Transverse colon (tissue), 4 donors: ENCODE measurements at regions not wholly inside any gene's neighbourhood (a gene's known extent, or its start where the extent isn't known, plus 50 kb on each side); places are given as distances from the start of the nearest gene placed in this dataset.

ENCODE experiments used
- DNase-seq: peaks from one replicate; pipeline ENCODE4 v3.0.0-alpha.2; 2019
- H3K27ac ChIP-seq, 4 donors: fragments of 200-600 bp; sonication (generic); 2 replicates each; pipeline ENCODE4 v1.5.1; 2016 to 2018; ENCODE audit warnings: inconsistent platforms in 4 of 4
- H3K27me3 ChIP-seq: fragments of 200-600 bp; sonication (generic); 2 replicates; pipeline ENCODE4 v1.5.1; 2017; ENCODE audit warnings: inconsistent platforms
- H3K36me3 ChIP-seq, 4 donors: fragments of 200-600 bp; sonication (generic); 2 replicates each; pipeline ENCODE4 v1.5.1; 2017 to 2019; ENCODE audit warnings: inconsistent platforms in 4 of 4
- H3K4me1 ChIP-seq, 4 donors: fragments of 200-600 bp; sonication (generic); 2 replicates each; pipeline ENCODE4 v1.5.1; 2017 to 2020; ENCODE audit warnings: inconsistent platforms in 4 of 4
- H3K4me3 ChIP-seq, 4 donors: fragments of 200-600 bp; sonication (generic); 1 replicate in 1 of 4; 2 replicates in 3 of 4; pipeline versions ENCODE4 v1.5.1 to v1.6.1; 2017 to 2019; ENCODE audit warnings: inconsistent platforms in 4 of 4
- H3K9me3 ChIP-seq, 2 donors: fragments of 200-600 bp; sonication (generic); 2 replicates each; pipeline ENCODE4 v1.5.1; 2017 to 2019; ENCODE audit warnings: inconsistent platforms in 2 of 2
- CTCF ChIP-seq, 5 experiments: fragments of 200-600 bp in 3 of 5; fragments of 450-650 bp in 2 of 5; sonication (generic) in 3 of 5; IDR thresholded peaks; 1 replicate in 2 of 5; 2 replicates in 3 of 5; pipeline ENCODE4 v1.5.1; 2016 to 2017; ENCODE audit warnings: antibody characterized with exemption in 5 of 5, inconsistent platforms in 3 of 5, mild to moderate bottlenecking in 2 of 5, moderate library complexity in 1 of 5
- EP300 ChIP-seq: sonication (generic); formaldehyde crosslinking; IDR thresholded peaks from one replicate; pipeline ENCODE4 v1.6.1; 2017; ENCODE audit warnings: antibody characterized with exemption, low read depth
- POLR2A ChIP-seq: fragments of 450-650 bp; IDR thresholded peaks from one replicate; pipeline ENCODE4 v1.6.1; 2016; ENCODE audit warnings: antibody characterized with exemption, mild to moderate bottlenecking, moderate library complexity
- POLR2AphosphoS5 ChIP-seq, 3 donors: sonication (generic); formaldehyde crosslinking; IDR thresholded peaks; one replicate each; pipeline ENCODE4 v1.6.1; 2016; ENCODE audit warnings: antibody characterized with exemption in 3 of 3
- WGBS, 2 donors: methylation state at CpG; one replicate each; pipeline ENCODE4 v1.1.5; 2018; ENCODE audit warnings: low coverage in 1 of 2; 5-methylcytosine and 5-hydroxymethylcytosine counted together
- in situ Hi-C, 4 donors: fragments of 200-750 bp; cut with MboI; loops; one replicate each; pipeline versions ENCODE4 v1.15.0 to v1.15.1; 2017; ENCODE audit warnings: low sequenced_read_pairs in 3 of 4, low pct_ligation_motif_present in 1 of 4, low pct_unique_long_range_greater_than_20kb in 1 of 4
- intact Hi-C: fragments of 100-400 bp; cut with DNase I; formaldehyde crosslinking; loops from one replicate; pipeline ENCODE4 v1.15.1; 2023; ENCODE audit warnings: low total_unique reads

DNA sequence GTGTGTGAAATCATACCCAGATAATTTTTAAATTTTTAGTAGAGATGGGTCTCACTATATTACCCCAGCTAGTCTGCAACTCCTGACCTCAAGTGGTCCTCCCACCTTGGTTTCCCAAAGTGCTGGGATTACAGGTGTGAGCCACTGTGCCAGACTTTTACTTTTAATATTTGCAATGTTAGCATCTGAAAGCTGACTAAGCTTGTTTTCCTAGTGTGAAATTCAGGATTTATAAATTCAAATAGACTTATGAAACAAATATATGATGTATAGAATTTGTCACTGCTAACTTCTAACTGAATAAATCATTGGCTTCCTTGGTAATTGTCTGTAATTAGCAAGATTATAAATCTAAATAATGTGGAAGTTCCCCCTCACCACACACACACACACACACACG, 58.8 kb upstream of the SLC22A23 start:
- intact Hi-C loops: loop anchor here (10.0 kb wide), 1 partner anchor 79 kb away; no protein-coding TSS in a partner anchor
- peaks cover 0 to 14% (median 6%) of the 10 kb centered on the region in 4 donors for H3K4me1 ChIP-seq
- TF ChIP-seq POLR2AphosphoS5 (IDR thresholded peaks at IDR 0.05): no peak
- no peak for TF ChIP-seq CTCF (IDR thresholded peaks at IDR 0.05)
- no peak for TF ChIP-seq EP300
- TF ChIP-seq POLR2A: no peak

DNA sequence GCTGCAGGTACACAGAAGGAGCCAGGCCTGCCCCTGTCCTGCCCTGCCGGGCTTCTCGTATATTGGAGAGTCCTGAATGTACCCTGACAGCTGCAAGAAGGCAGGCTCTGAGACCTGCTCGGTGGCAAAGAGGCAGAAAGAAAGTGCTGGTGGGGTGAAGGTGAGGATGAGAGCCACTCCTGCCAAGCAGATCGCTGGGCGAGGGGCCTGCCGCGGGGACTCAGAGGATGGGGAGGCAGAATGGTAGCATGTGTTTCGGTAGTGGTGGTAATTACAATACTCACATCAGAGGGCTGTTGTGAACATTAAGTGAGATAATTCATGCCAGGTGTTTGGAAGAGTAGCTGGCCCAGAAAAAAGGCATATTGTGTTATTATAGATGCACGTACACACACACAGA, 56.6 kb upstream of the SLC22A23 start:
- in situ Hi-C loops (no loop called here), intact Hi-C loops (loop anchor here (10.0 kb wide), 1 partner anchor 81 kb away; no protein-coding TSS in a partner anchor)
- Histone ChIP-seq H3K4me1 (peaks cover 0 to 11% (median 5%) of the 10 kb centered on the region in 4 donors), H3K27me3 (no peaks in the 10 kb centered on the region), H3K4me3 (no peak overlapping the region), H3K36me3 (no peaks in the 10 kb centered on the region), H3K27ac (no peak overlapping the region), H3K9me3 (no peaks in the 10 kb centered on the region)
- DNase-seq: no peak
- no peak for TF ChIP-seq CTCF (IDR thresholded peaks at IDR 0.05)
- no peak for TF ChIP-seq EP300
- TF ChIP-seq POLR2AphosphoS5 (IDR thresholded peaks at IDR 0.05): no peak
- no peak for TF ChIP-seq POLR2A
- 91 to 95% methylated on average over 6 to 9 of the region's 9 CpGs for WGBS, 2 donors

More for the DNA sequence above, 58.8 kb upstream of the SLC22A23 start:
- in situ Hi-C loops: no loop called here
- Histone ChIP-seq H3K27ac (no peak overlapping the region), H3K9me3 (no peaks in the 10 kb centered on the region), H3K27me3 (no peaks in the 10 kb centered on the region), H3K4me3 (no peak overlapping the region), H3K36me3 (no peaks in the 10 kb centered on the region)
- DNase-seq: no peak
- WGBS, 2 donors: 56 to 78% methylated on average over 1 of the region's 1 CpG

DNA sequence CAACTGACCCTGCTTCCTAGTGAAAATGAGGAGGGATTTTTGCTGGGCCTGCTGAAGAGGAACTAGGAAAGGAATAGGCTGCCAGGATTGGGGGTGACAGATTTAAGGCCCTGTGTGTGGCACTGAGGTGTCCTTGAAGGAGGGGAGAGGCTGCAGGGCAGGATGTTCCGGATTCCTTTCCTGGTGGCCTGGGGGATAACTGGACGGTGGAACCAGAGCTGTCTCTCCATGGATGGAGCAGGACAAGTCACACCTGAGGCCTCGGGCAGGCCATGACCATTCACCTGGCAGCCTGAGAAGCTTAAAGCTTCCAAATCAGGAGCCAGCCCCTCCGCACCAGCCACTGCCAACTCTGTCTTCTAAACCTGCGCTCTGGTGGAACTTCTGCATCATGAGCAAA, 56.0 kb upstream of the SLC22A23 start:
- H3K9me3 ChIP-seq: no peaks in the 10 kb centered on the region
- intact Hi-C loops (loop anchor here (10.0 kb wide), 1 partner anchor 82 kb away; no protein-coding TSS in a partner anchor), in situ Hi-C loops (no loop called here)
- no peak overlapping the region for H3K27ac ChIP-seq
- no peak for DNase-seq
- peaks cover 0 to 6% (median 2%) of the 10 kb centered on the region in 4 donors for H3K4me1 ChIP-seq
- no peak overlapping the region for H3K4me3 ChIP-seq
- 95% methylated on average over 5 of the region's 5 CpGs; no CpG with 5 or more reads in 1 of the 2 donors for WGBS, 2 donors
- TF ChIP-seq CTCF (IDR thresholded peaks at IDR 0.05): no peak
- no peak for TF ChIP-seq POLR2AphosphoS5 (IDR thresholded peaks at IDR 0.05)
- no peak for TF ChIP-seq EP300
- TF ChIP-seq POLR2A: no peak
- no peaks in the 10 kb centered on the region for H3K36me3 ChIP-seq
- no peaks in the 10 kb centered on the region for H3K27me3 ChIP-seq

DNA sequence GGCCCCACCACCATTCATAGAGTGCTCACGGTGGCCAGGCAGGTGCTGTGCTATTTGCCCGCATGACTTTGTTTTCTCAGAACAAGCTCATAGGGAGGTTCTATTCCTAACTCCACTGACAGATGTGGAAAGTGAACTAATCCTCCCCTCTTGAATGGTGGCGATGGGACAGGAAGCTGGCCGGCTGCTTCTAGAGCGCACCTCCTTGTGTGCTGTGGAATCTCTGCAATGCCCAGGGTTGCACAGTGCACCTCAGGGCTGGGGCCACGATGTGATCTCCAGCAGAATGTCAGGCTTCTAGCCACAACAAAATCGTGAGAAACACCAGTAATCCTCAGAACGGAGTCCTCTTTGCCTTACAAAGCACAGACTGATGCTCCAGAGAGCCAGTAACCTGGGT, 53.8 kb upstream of the SLC22A23 start:
- Histone ChIP-seq H3K4me3 (no peak overlapping the region), H3K4me1 (peaks cover 0 to 13% (median 4%) of the 10 kb centered on the region in 4 donors), H3K9me3 (no peaks in the 10 kb centered on the region), H3K27me3 (no peaks in the 10 kb centered on the region), H3K27ac (no peak overlapping the region), H3K36me3 (no peaks in the 10 kb centered on the region)
- DNase-seq: no peak
- intact Hi-C loops (loop anchor here (10.0 kb wide), 1 partner anchor 84 kb away; no protein-coding TSS in a partner anchor), in situ Hi-C loops (no loop called here)
- WGBS, 2 donors: 67 to 80% methylated on average over 1 to 8 of the region's 8 CpGs
- no peak for TF ChIP-seq CTCF (IDR thresholded peaks at IDR 0.05)
